ENCODE measurements at regions not wholly inside any gene's neighbourhood (a gene's known extent, or its start where the extent isn't known, plus 50 kb on each side); places are given as distances from the start of the nearest gene placed in this dataset.

GRCh38 chr14:97781961-97782360 lies 984.8 kb downstream of the VRK1 start:
- intact Hi-C loops (cut with micrococcal nuclease) = no loop called here
- FAIRE-seq = no peak
- POLR2A ChIA-PET = no interaction called here

More at GRCh38 chr14:97781961-97782360, 984.8 kb downstream of the VRK1 start:
- no peak overlapping the region for H3K4me2 ChIP-seq (ENCODE audit: insufficient read depth, low read length)
- no peaks in the 10 kb centered on the region for H4K20me1 ChIP-seq (replicated peaks; ENCODE audit: control insufficient read depth, extremely low read depth, insufficient read depth, low read length)
- no peaks in the 10 kb centered on the region for H3K79me2 ChIP-seq (ENCODE audit: control insufficient read depth, insufficient read depth, low read length)
- no peaks in the 10 kb centered on the region for H3K9me1 ChIP-seq (replicated peaks; ENCODE audit: control insufficient read depth, extremely low read depth, insufficient read depth, low read length)
- H3K36me3 ChIP-seq (ENCODE audit: control insufficient read depth in 2 of 2, extremely low read depth in 1 of 2, insufficient read depth in 2 of 2, low read length in 2 of 2) = no peaks in the 10 kb centered on the region
- H3K9ac ChIP-seq (replicated peaks; ENCODE audit: extremely low read depth, insufficient read depth, low read length) = no peak overlapping the region
- no peaks in the 10 kb centered on the region for H3K27me3 ChIP-seq (ENCODE audit: control insufficient read depth in 2 of 2, insufficient read depth in 2 of 2, low read length in 2 of 2)
- H2AFZ ChIP-seq (ENCODE audit: low read depth, low read length) = no peak overlapping the region
- CTCF ChIA-PET = no interaction called here
- dilution Hi-C loops (cut with MboI; ENCODE audit: extremely low pct_ligation_motif_present, low sequenced_read_pairs) = no loop called here
- H3K4me1 ChIP-seq (ENCODE audit: control insufficient read depth, extremely low read depth, insufficient read depth, low read length) = no peaks in the 10 kb centered on the region
- no TSS peak for BruUV-seq (replicated peaks)
- TF ChIP-seq CTCF (IDR thresholded peaks at IDR 0.05; ENCODE audit: extremely low read depth in 1 of 2, insufficient read depth in 1 of 2, low read depth in 1 of 2, low read length in 2 of 2) (no peak), POLR2A (IDR thresholded peaks at IDR 0.05; ENCODE audit: low read depth, low read length) (no peak), EZH2 (IDR thresholded peaks at IDR 0.05; ENCODE audit: borderline replicate concordance, low read depth, low read length, severe bottlenecking) (no peak), JUN (IDR thresholded peaks at IDR 0.05; ENCODE audit: borderline replicate concordance, insufficient read depth, insufficient read length, low read depth) (no peak), FOS (IDR thresholded peaks at IDR 0.05; ENCODE audit: borderline replicate concordance, insufficient read depth, low read length) (no peak), MYC (IDR thresholded peaks at IDR 0.05; ENCODE audit: low read depth, low read length) (no peak), POLR2AphosphoS5 (IDR thresholded peaks at IDR 0.05; ENCODE audit: insufficient read depth, low read depth, low read length) (no peak), MAX (IDR thresholded peaks at IDR 0.05; ENCODE audit: insufficient read depth, insufficient read length) (no peak), GATA2 (IDR thresholded peaks at IDR 0.05; ENCODE audit: insufficient read depth, insufficient read length, low read depth, low read length) (no peak)
- H3K9me3 ChIP-seq (replicated peaks; ENCODE audit: control insufficient read depth, insufficient read depth, low read length) = no peaks in the 10 kb centered on the region
- H3K4me3 ChIP-seq (replicated peaks in 1 of 3; ENCODE audit: insufficient read depth in 1 of 3, low read depth in 1 of 3, low read length in 3 of 3) = no peak overlapping the region
- no peak overlapping the region for H3K27ac ChIP-seq (ENCODE audit: insufficient read depth, low read depth, low read length)
- DNase-seq (ENCODE audit: low read depth, low spot score) = no peak
